CD4-positive, alpha-beta T cell (primary cell): ENCODE measurements at regions not wholly inside any gene's neighbourhood (a gene's known extent, or its start where the extent isn't known, plus 50 kb on each side); places are given as distances from the start of the nearest gene placed in this dataset.

ENCODE experiments used
- ATAC-seq: fragments of 200-7000 bp; cut with Tn5 transposase; one replicate; pipeline ENCODE4 v1.10.0; 2022; ENCODE audit warnings: mild to moderate bottlenecking; ENCODE audit not compliant: poor library complexity
- CTCF ChIA-PET: fragments of 350-600 bp; sonication (Branson Sonifier 250); formaldehyde crosslinking; loops from one replicate; lab custom pipeline; 2021; ENCODE audit warnings: antibody characterized with exemption, inconsistent platforms; lab: Charles Lee
- POLR2A ChIA-PET: fragments of 350-600 bp; sonication (Branson Sonifier 250); formaldehyde crosslinking; loops from one replicate; lab custom pipeline; 2021; ENCODE audit warnings: antibody characterized with exemption, inconsistent platforms; lab: Charles Lee
- DNase-seq, 14 experiments: peaks; one replicate each; pipeline ENCODE4 v3.0.0-alpha.2; 2013 to 2020; ENCODE audit warnings: mixed read lengths in 2 of 14
- H3K27ac ChIP-seq, 2 donors: one replicate each; pipeline versions ENCODE4 v1.5.1 to v1.7.0; 2013; ENCODE audit warnings: low read length in 2 of 2, low read depth in 1 of 2, mild to moderate bottlenecking in 1 of 2
- H3K27me3 ChIP-seq, 2 experiments: 1 replicate in 1 of 2; 2 replicates in 1 of 2; pipeline versions ENCODE4 v1.6.1 to v1.7.0; 2013; ENCODE audit warnings: low read length in 2 of 2, control low read depth in 1 of 2, mild to moderate bottlenecking in 1 of 2, moderate library complexity in 1 of 2; ENCODE audit not compliant: insufficient read depth in 2 of 2, control insufficient read depth in 1 of 2
- H3K36me3 ChIP-seq: one replicate; pipeline ENCODE4 v1.6.1; 2013; ENCODE audit warnings: low read length, control low read depth; ENCODE audit not compliant: insufficient read depth
- H3K4me1 ChIP-seq: one replicate; pipeline ENCODE4 v1.6.1; 2013; ENCODE audit warnings: low read length, control low read depth; ENCODE audit not compliant: insufficient read depth
- H3K4me3 ChIP-seq: one replicate; pipeline ENCODE4 v1.5.1; 2013; ENCODE audit warnings: mild to moderate bottlenecking, low read length, moderate library complexity
- H3K9me3 ChIP-seq, 2 experiments: 1 replicate in 1 of 2; 2 replicates in 1 of 2; pipeline versions ENCODE4 v1.6.1 to v1.7.0; 2013; ENCODE audit warnings: low read length in 2 of 2, mild to moderate bottlenecking in 2 of 2, control low read depth in 1 of 2, moderate library complexity in 1 of 2; ENCODE audit not compliant: control insufficient read depth in 1 of 2, insufficient read depth in 1 of 2
- H3K27ac Mint-ChIP-seq: one replicate; pipeline ENCODE4 v1.8.0; 2020; ENCODE audit warnings: mixed read lengths
- H3K27me3 Mint-ChIP-seq: one replicate; pipeline ENCODE4 v1.8.0; 2021; ENCODE audit warnings: mixed read lengths
- H3K36me3 Mint-ChIP-seq: one replicate; pipeline ENCODE4 v1.8.0; 2021; ENCODE audit warnings: low read depth, mixed read lengths
- H3K4me1 Mint-ChIP-seq: one replicate; pipeline ENCODE4 v1.8.0; 2021; ENCODE audit warnings: low read depth, mixed read lengths
- H3K4me3 Mint-ChIP-seq: one replicate; pipeline ENCODE4 v1.8.0; 2020; ENCODE audit warnings: mild to moderate bottlenecking, mixed read lengths
- H3K9me3 Mint-ChIP-seq: one replicate; pipeline ENCODE4 v1.8.0; 2020; ENCODE audit warnings: mixed read lengths
- CTCF ChIP-seq: fragments of 200-600 bp; IDR thresholded peaks from one replicate; pipeline ENCODE4 v1.8.0; 2022; ENCODE audit warnings: antibody characterized with exemption, mild to moderate bottlenecking
- intact Hi-C, 2 experiments: fragments of 100-400 bp; cut with DNase I in 1 of 2; cut with micrococcal nuclease in 1 of 2; formaldehyde crosslinking; loops; one replicate each; pipeline versions ENCODE4 v1.15.1 to v1.9.0; 2023 to 2025; cut with DNase I, micrococcal nuclease

GRCh38 chr12:115468087-115468510, 784.1 kb upstream of the TBX3 start:
- no peaks in the 10 kb centered on the region for H3K9me3 Mint-ChIP-seq
- H3K27me3 Mint-ChIP-seq: peaks cover 4% of the 10 kb centered on the region
- Histone ChIP-seq H3K4me1 (no peaks in the 10 kb centered on the region), H3K36me3 (no peaks in the 10 kb centered on the region), H3K4me3 (no peak overlapping the region), H3K27me3 (peaks cover 0 to 2% of the 10 kb centered on the region in 2 experiments), H3K9me3 (peaks cover 0 to 5% of the 10 kb centered on the region in 2 experiments), H3K27ac (no peak overlapping the region)
- TF ChIP-seq CTCF: no peak
- ChIA-PET CTCF (no interaction called here), POLR2A (no interaction called here)
- H3K4me3 Mint-ChIP-seq: no peak overlapping the region
- intact Hi-C loops: no loop called here
- DNase-seq: no peak
- no peak for ATAC-seq
- H3K36me3 Mint-ChIP-seq: no peaks in the 10 kb centered on the region
- H3K4me1 Mint-ChIP-seq: no peaks in the 10 kb centered on the region
- H3K27ac Mint-ChIP-seq: no peak overlapping the region

GRCh38 chr12:115467531-115467930, 783.6 kb upstream of the TBX3 start:
- no peak for TF ChIP-seq CTCF
- ATAC-seq (no peak), DNase-seq (no peak)
- no peaks in the 10 kb centered on the region for H3K36me3 Mint-ChIP-seq
- ChIA-PET CTCF (no interaction called here), POLR2A (no interaction called here)
- Histone ChIP-seq H3K27ac (no peak overlapping the region), H3K27me3 (peaks cover 0 to 2% of the 10 kb centered on the region in 2 experiments), H3K4me1 (no peaks in the 10 kb centered on the region), H3K4me3 (no peak overlapping the region), H3K9me3 (peaks cover 0 to 5% of the 10 kb centered on the region in 2 experiments), H3K36me3 (no peaks in the 10 kb centered on the region)
- H3K27ac Mint-ChIP-seq: no peak overlapping the region
- peaks cover 4% of the 10 kb centered on the region for H3K27me3 Mint-ChIP-seq
- no peaks in the 10 kb centered on the region for H3K4me1 Mint-ChIP-seq
- intact Hi-C loops: no loop called here
- H3K4me3 Mint-ChIP-seq: no peak overlapping the region
- H3K9me3 Mint-ChIP-seq: no peaks in the 10 kb centered on the region

- ChIA-PET CTCF (no interaction called here), POLR2A (no interaction called here)
- H3K4me1 ChIP-seq: no peaks in the 10 kb centered on the region
- no peak overlapping the region for H3K27ac ChIP-seq
- Mint-ChIP-seq H3K27ac (no peak overlapping the region), H3K27me3 (peaks cover 4% of the 10 kb centered on the region), H3K4me1 (no peaks in the 10 kb centered on the region), H3K4me3 (no peak overlapping the region), H3K9me3 (no peaks in the 10 kb centered on the region), H3K36me3 (no peaks in the 10 kb centered on the region)
- no peaks in the 10 kb centered on the region for H3K36me3 ChIP-seq
- peaks cover 0 to 5% of the 10 kb centered on the region in 2 experiments for H3K9me3 ChIP-seq
- peaks cover 0 to 2% of the 10 kb centered on the region in 2 experiments for H3K27me3 ChIP-seq
- no peak for DNase-seq
- no peak for ATAC-seq
- no peak overlapping the region for H3K4me3 ChIP-seq
- intact Hi-C loops: no loop called here
- TF ChIP-seq CTCF: no peak
Observed at GRCh38 chr12:115466076-115466475, 782.1 kb upstream of the TBX3 start.
